ENCODE measurements at regions not wholly inside any gene's neighbourhood (a gene's known extent, or its start where the extent isn't known, plus 50 kb on each side); places are given as distances from the start of the nearest gene placed in this dataset.

- Mint-ChIP-seq H3K36me3 (ENCODE audit: insufficient read depth) (no peaks in the 10 kb centered on the region), H3K4me3 (no peak overlapping the region), H3K27me3 (peaks cover 43 to 69% of the 10 kb centered on the region in 2 donors), H3K9me3 (no peaks in the 10 kb centered on the region), H3K27ac (no peak overlapping the region), H3K4me1 (ENCODE audit: low read depth in 2 of 2) (peaks cover 0 to 8% of the 10 kb centered on the region in 2 donors)
- ATAC-seq (replicated peaks): no peak
- no peak for DNase-seq
Observed at GRCh38 chr17:36661047-36661666, 59.8 kb downstream of the MRM1 start.

GRCh38 chr17:36661688-36662087 is 60.3 kb downstream of the MRM1 start:
- H3K9me3 Mint-ChIP-seq: no peaks in the 10 kb centered on the region
- H3K4me1 Mint-ChIP-seq (ENCODE audit: low read depth in 2 of 2): peaks cover 0 to 8% of the 10 kb centered on the region in 2 donors
- H3K4me3 Mint-ChIP-seq: no peak overlapping the region
- H3K36me3 Mint-ChIP-seq (ENCODE audit: insufficient read depth): no peaks in the 10 kb centered on the region
- H3K27me3 Mint-ChIP-seq: peaks cover 40 to 66% of the 10 kb centered on the region in 2 donors
- DNase-seq (no peak), ATAC-seq (replicated peaks) (no peak)
- H3K27ac Mint-ChIP-seq: no peak overlapping the region

DNA sequence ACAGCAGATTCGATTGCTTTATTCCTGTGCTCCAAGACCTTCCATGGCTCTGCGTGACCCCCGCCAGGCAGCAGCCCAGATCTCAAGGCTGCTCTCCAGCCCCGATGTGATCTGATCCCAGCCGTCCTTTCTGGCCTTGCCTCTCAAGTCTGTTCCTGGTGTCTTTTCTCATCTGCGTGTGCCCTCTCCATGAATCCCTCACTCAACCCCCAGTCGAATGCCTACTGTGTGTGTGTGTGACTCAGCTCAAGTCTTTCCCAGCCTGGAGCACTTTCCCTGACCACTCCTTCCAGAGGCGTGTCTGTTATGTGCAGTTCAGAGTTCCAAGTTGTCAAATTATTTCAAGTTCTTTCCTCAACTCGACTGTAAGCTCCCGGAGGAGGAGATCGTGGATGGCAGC is 64.0 kb downstream of the MRM1 start:
- ATAC-seq (replicated peaks) (no peak), DNase-seq (no peak)
- Mint-ChIP-seq H3K27me3 (peaks cover 29 to 31% of the 10 kb centered on the region in 2 donors), H3K36me3 (ENCODE audit: insufficient read depth) (no peaks in the 10 kb centered on the region), H3K9me3 (no peaks in the 10 kb centered on the region), H3K4me3 (no peak overlapping the region), H3K4me1 (ENCODE audit: low read depth in 2 of 2) (no peaks in the 10 kb centered on the region), H3K27ac (no peak overlapping the region)

GRCh38 chr17:36667922-36668321 is 66.5 kb downstream of the MRM1 start:
- ATAC-seq (replicated peaks) (no peak), DNase-seq (no peak)
- Mint-ChIP-seq H3K9me3 (no peaks in the 10 kb centered on the region), H3K4me1 (ENCODE audit: low read depth in 2 of 2) (peaks cover 3 to 5% of the 10 kb centered on the region in 2 donors), H3K36me3 (ENCODE audit: insufficient read depth) (peaks cover under 1% of the 10 kb centered on the region), H3K27ac (no peak overlapping the region), H3K4me3 (no peak overlapping the region), H3K27me3 (peaks cover 21 to 23% of the 10 kb centered on the region in 2 donors)

- ATAC-seq (replicated peaks): no peak
- Mint-ChIP-seq H3K4me1 (ENCODE audit: low read depth in 2 of 2) (peaks cover 10 to 14% of the 10 kb centered on the region in 2 donors), H3K36me3 (ENCODE audit: insufficient read depth) (peaks cover 3% of the 10 kb centered on the region), H3K27me3 (peaks cover 15 to 18% of the 10 kb centered on the region in 2 donors), H3K9me3 (no peaks in the 10 kb centered on the region), H3K27ac (no peak overlapping the region), H3K4me3 (no peak overlapping the region)
- DNase-seq: no peak
Observed at GRCh38 chr17:36668824-36669223, 67.4 kb downstream of the MRM1 start.

DNA sequence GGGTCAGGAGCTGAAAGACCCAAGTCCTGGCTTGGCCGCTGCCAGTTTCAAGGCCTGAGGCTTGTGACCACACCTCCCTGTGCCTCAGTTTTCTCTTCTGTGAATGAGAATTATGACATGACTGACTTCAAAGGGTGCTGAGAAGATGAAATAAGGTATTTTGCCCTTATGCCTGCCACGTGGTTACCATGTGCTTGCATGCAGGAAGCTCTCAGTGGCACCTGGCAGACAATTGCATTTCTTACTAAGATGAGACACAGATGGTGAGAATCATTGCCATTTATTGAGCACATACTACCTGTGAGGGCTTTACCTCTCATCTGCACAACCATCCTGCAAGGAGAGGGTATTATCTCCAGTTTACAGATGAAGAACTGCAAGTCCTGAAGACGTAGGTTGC is 69.8 kb downstream of the MRM1 start:
- no peak overlapping the region for H3K27ac Mint-ChIP-seq
- H3K4me1 Mint-ChIP-seq (ENCODE audit: low read depth in 2 of 2): peaks cover 28 to 35% of the 10 kb centered on the region in 2 donors
- H3K36me3 Mint-ChIP-seq (ENCODE audit: insufficient read depth): peaks cover 3% of the 10 kb centered on the region
- no peak overlapping the region for H3K4me3 Mint-ChIP-seq
- ATAC-seq (replicated peaks) (no peak), DNase-seq (no peak)
- peaks cover 2% of the 10 kb centered on the region in 2 donors for H3K27me3 Mint-ChIP-seq
- no peaks in the 10 kb centered on the region for H3K9me3 Mint-ChIP-seq

GRCh38 chr17:36672403-36672918 is 71.1 kb downstream of the MRM1 start:
- peaks cover 3% of the 10 kb centered on the region for H3K36me3 Mint-ChIP-seq (ENCODE audit: insufficient read depth)
- peak overlapping the region; percentile 13 to 68 for H3K4me3 Mint-ChIP-seq
- DNase-seq: no peak
- no peaks in the 10 kb centered on the region for H3K27me3 Mint-ChIP-seq
- H3K27ac Mint-ChIP-seq: peak overlapping the region; percentile 85 to 86
- H3K9me3 Mint-ChIP-seq: no peaks in the 10 kb centered on the region
- no peak for ATAC-seq (replicated peaks)
- peaks cover 36 to 39% of the 10 kb centered on the region in 2 donors for H3K4me1 Mint-ChIP-seq (ENCODE audit: low read depth in 2 of 2)

GRCh38 chr17:36673068-36673467 is 71.7 kb downstream of the MRM1 start:
- Mint-ChIP-seq H3K4me1 (ENCODE audit: low read depth in 2 of 2) (peaks cover 36 to 39% of the 10 kb centered on the region in 2 donors), H3K36me3 (ENCODE audit: insufficient read depth) (peaks cover 3% of the 10 kb centered on the region), H3K27ac (peak overlapping the region; percentile 85 to 86), H3K27me3 (no peaks in the 10 kb centered on the region), H3K4me3 (peak overlapping the region; percentile 13 to 68), H3K9me3 (no peaks in the 10 kb centered on the region)
- no peak for ATAC-seq (replicated peaks)
- DNase-seq: no peak

DNA sequence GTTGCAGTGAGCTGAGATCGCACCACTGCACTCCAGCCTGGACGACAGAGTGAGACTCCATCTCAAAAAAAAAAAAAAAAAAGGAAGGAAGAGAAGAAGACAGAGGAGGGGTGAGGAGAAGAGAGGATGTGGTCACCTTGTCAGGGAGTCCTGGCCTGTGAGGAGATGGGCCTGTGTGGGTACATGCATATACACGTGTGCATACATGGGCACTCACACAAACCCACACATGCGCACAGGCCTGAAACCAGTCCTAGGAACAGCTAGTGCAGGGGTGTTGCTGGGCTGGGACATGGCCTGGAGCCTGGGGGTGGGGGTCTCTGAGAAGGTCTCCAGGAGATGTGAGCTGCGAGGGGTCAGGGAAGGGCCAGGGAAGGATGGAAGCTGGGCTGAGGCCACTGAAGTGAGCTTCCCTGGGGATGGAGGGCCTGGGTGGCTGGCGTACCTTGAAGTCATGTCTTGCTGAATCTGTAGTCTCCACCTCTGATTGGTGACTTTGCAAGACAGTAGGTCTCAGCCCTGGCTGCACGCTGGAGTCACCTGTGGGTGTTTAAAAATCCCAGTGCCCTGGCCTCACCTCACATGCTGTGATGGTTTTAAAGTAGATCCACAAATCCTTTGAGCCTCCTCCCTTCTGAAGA is 72.4 kb downstream of the MRM1 start:
- peak; percentile 41 for ATAC-seq (replicated peaks)
- peaks cover 36 to 39% of the 10 kb centered on the region in 2 donors for H3K4me1 Mint-ChIP-seq (ENCODE audit: low read depth in 2 of 2)

DNA sequence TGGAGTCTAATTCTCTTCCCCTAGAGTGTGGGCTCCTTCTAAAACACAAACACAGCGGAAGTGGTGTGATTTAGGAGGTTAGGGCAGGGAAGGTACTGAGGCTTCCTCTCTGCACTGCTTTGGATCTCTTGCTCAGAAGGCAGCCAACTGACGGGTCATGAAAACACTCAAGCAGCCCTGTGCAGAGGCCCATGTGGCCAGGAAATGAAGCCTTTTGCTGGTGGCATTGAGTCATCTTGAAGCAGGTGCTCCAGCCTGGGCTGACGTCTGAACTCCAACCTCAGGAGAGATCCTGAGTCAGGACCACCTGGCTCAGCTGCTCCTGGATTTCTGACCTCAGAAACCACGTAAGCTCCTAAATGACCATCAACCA is 72.9 kb downstream of the MRM1 start:
- ATAC-seq (replicated peaks): peak; percentile 90
- DNase-seq: peak; percentile 23 to 36 (median 27)
- H3K9me3 Mint-ChIP-seq: no peaks in the 10 kb centered on the region
- peak overlapping the region; percentile 85 to 86 for H3K27ac Mint-ChIP-seq
- peaks cover 3% of the 10 kb centered on the region for H3K36me3 Mint-ChIP-seq (ENCODE audit: insufficient read depth)
- H3K4me3 Mint-ChIP-seq: peak overlapping the region; percentile 13 to 68
- H3K4me1 Mint-ChIP-seq (ENCODE audit: low read depth in 2 of 2): peaks cover 36 to 39% of the 10 kb centered on the region in 2 donors
- no peaks in the 10 kb centered on the region for H3K27me3 Mint-ChIP-seq

More for the DNA sequence above, 72.4 kb downstream of the MRM1 start:
- peak in 1 of 3 experiments; percentile 6 for DNase-seq
- Mint-ChIP-seq H3K4me3 (peak overlapping the region; percentile 13 to 68), H3K9me3 (no peaks in the 10 kb centered on the region), H3K27ac (peak overlapping the region; percentile 85 to 86), H3K36me3 (ENCODE audit: insufficient read depth) (peaks cover 3% of the 10 kb centered on the region), H3K27me3 (no peaks in the 10 kb centered on the region)

- Mint-ChIP-seq H3K4me1 (ENCODE audit: low read depth in 2 of 2) (peaks cover 36 to 39% of the 10 kb centered on the region in 2 donors), H3K27ac (peak overlapping the region; percentile 86 to 88), H3K4me3 (peak overlapping the region; percentile 54 to 74), H3K9me3 (no peaks in the 10 kb centered on the region), H3K36me3 (ENCODE audit: insufficient read depth) (peaks cover 3% of the 10 kb centered on the region), H3K27me3 (no peaks in the 10 kb centered on the region)
- DNase-seq (peak in 1 of 3 experiments; percentile 11), ATAC-seq (replicated peaks) (peak; percentile 51)
Observed at GRCh38 chr17:36675250-36675649, 73.9 kb downstream of the MRM1 start.

GRCh38 chr17:36675786-36676185 is 74.4 kb downstream of the MRM1 start:
- Mint-ChIP-seq H3K36me3 (ENCODE audit: insufficient read depth) (peaks cover 3% of the 10 kb centered on the region), H3K27ac (peak overlapping the region; percentile 86 to 88), H3K4me3 (peak overlapping the region; percentile 54 to 74), H3K9me3 (no peaks in the 10 kb centered on the region), H3K4me1 (ENCODE audit: low read depth in 2 of 2) (peaks cover 36 to 39% of the 10 kb centered on the region in 2 donors), H3K27me3 (no peaks in the 10 kb centered on the region)
- ATAC-seq (replicated peaks): peak; percentile 21
- DNase-seq: no peak

GRCh38 chr17:36679815-36680467 is 78.6 kb downstream of the MRM1 start:
- no peak overlapping the region for H3K4me3 Mint-ChIP-seq
- peaks cover 20% of the 10 kb centered on the region in 2 donors for H3K4me1 Mint-ChIP-seq (ENCODE audit: low read depth in 2 of 2)
- H3K27ac Mint-ChIP-seq: peak overlapping the region in 1 of 2 donors; percentile 55
- DNase-seq: no peak
- H3K27me3 Mint-ChIP-seq: no peaks in the 10 kb centered on the region
- no peaks in the 10 kb centered on the region for H3K36me3 Mint-ChIP-seq (ENCODE audit: insufficient read depth)
- ATAC-seq (replicated peaks): no peak
- no peaks in the 10 kb centered on the region for H3K9me3 Mint-ChIP-seq
